GM12875 (cell line): ENCODE measurements at regions not wholly inside any gene's neighbourhood (a gene's known extent, or its start where the extent isn't known, plus 50 kb on each side); places are given as distances from the start of the nearest gene placed in this dataset.

Experiments used
- H3K4me3 ChIP-seq: one replicate; pipeline ENCODE4 v1.5.1; 2011; ENCODE audit warnings: low read depth, low read length, control low read depth
- CTCF ChIP-seq: IDR thresholded peaks from 2 replicates; pipeline ENCODE4 v1.5.1; 2011; ENCODE audit warnings: low read depth, mild to moderate bottlenecking, control low read depth, inconsistent platforms, low read length, moderate library complexity, borderline replicate concordance; ENCODE audit not compliant: insufficient read depth

- no peak for TF ChIP-seq CTCF
- no peak overlapping the region for H3K4me3 ChIP-seq
Measured at GRCh38 chr1:112317611-112318062, 78.4 kb upstream of the CTTNBP2NL start.

GRCh38 chr1:112318263-112318662 is 77.8 kb upstream of the CTTNBP2NL start:
- TF ChIP-seq CTCF = no peak
- H3K4me3 ChIP-seq = no peak overlapping the region

GRCh38 chr1:112318698-112319370 is 77.2 kb upstream of the CTTNBP2NL start:
- no peak for TF ChIP-seq CTCF
- no peak overlapping the region for H3K4me3 ChIP-seq

- TF ChIP-seq CTCF = no peak
- H3K4me3 ChIP-seq = no peak overlapping the region
Measured at GRCh38 chr1:112319371-112320040, 76.5 kb upstream of the CTTNBP2NL start.

- TF ChIP-seq CTCF = no peak
- H3K4me3 ChIP-seq = no peak overlapping the region
Measured at GRCh38 chr1:112320058-112320457, 76.0 kb upstream of the CTTNBP2NL start.

- H3K4me3 ChIP-seq = no peak overlapping the region
- TF ChIP-seq CTCF = no peak
Measured at GRCh38 chr1:112322018-112322417, 74.0 kb upstream of the CTTNBP2NL start.
